Lower leg skin (tissue), 3 donors: ENCODE measurements at regions not wholly inside any gene's neighbourhood (a gene's known extent, or its start where the extent isn't known, plus 50 kb on each side); places are given as distances from the start of the nearest gene placed in this dataset.

Experiments used
- CTCF ChIP-seq, 3 donors: fragments of 450-650 bp; IDR thresholded peaks; one replicate each; pipeline ENCODE4 v1.5.1; 2016; ENCODE audit warnings: antibody characterized with exemption in 3 of 3, mild to moderate bottlenecking in 3 of 3, moderate library complexity in 2 of 3
- POLR2A ChIP-seq, 2 donors: fragments of 450-650 bp; IDR thresholded peaks; one replicate each; pipeline ENCODE4 v1.6.1; 2016 to 2017; ENCODE audit warnings: antibody characterized with exemption in 2 of 2, mild to moderate bottlenecking in 1 of 2, moderate library complexity in 1 of 2

GRCh38 chr9:87227456-87227855 lies 270.2 kb upstream of the DAPK1 start:
- no peak for TF ChIP-seq CTCF (IDR thresholded peaks at IDR 0.05)
- TF ChIP-seq POLR2A (IDR thresholded peaks at IDR 0.05) = no peak
